B cell (primary cell): ENCODE measurements at regions not wholly inside any gene's neighbourhood (a gene's known extent, or its start where the extent isn't known, plus 50 kb on each side); places are given as distances from the start of the nearest gene placed in this dataset.

Experiments
- ATAC-seq: fragments of 200-7000 bp; cut with Tn5 transposase; one replicate; pipeline ENCODE4 v1.10.0; 2021; ENCODE audit warnings: low read depth, mild to moderate bottlenecking, moderate number of reproducible peaks, moderate library complexity
- CTCF ChIA-PET: fragments of 350-600 bp; sonication (Branson Sonifier 250); formaldehyde crosslinking; loops from one replicate; lab custom pipeline; 2021; ENCODE audit warnings: antibody characterized with exemption, inconsistent platforms; lab: Charles Lee
- POLR2A ChIA-PET: fragments of 350-600 bp; sonication (Branson Sonifier 250); formaldehyde crosslinking; loops from one replicate; lab custom pipeline; 2021; ENCODE audit warnings: antibody characterized with exemption; lab: Charles Lee
- DNase-seq: peaks from one replicate; pipeline ENCODE4 v3.0.0; 2013
- H2AFZ ChIP-seq: 2 replicates; pipeline ENCODE4 v1.6.1; 2012; ENCODE audit warnings: mild to moderate bottlenecking, low read depth, low read length; ENCODE audit not compliant: insufficient read depth, poor library complexity, severe bottlenecking
- H3K27ac ChIP-seq, 2 donors: 1 replicate in 1 of 2; 2 replicates in 1 of 2; pipeline ENCODE4 v1.5.1; 2012 to 2013; ENCODE audit warnings: low read length in 2 of 2, mild to moderate bottlenecking in 2 of 2, moderate library complexity in 1 of 2
- H3K27me3 ChIP-seq, 4 experiments: fragments of 200-600 bp in 1 of 4; sonication (generic) in 1 of 4; replicated peaks in 1 of 4; 1 replicate in 2 of 4; 2 replicates in 2 of 4; pipeline versions ENCODE4 v1.6.1 to v1.7.0; 2013 to 2016; ENCODE audit warnings: low read length in 3 of 4, mild to moderate bottlenecking in 2 of 4, mixed read lengths in 1 of 4, moderate library complexity in 1 of 4; ENCODE audit not compliant: insufficient read depth in 4 of 4, control insufficient read depth in 3 of 4; ENCODE audit errors: control extremely low read depth in 1 of 4
- H3K36me3 ChIP-seq, 2 experiments: replicated peaks in 1 of 2; 1 replicate in 1 of 2; 2 replicates in 1 of 2; pipeline versions ENCODE4 v1.6.1 to v1.7.1; 2013; ENCODE audit warnings: low read length in 1 of 2; ENCODE audit not compliant: insufficient read depth in 2 of 2, control insufficient read depth in 1 of 2; ENCODE audit errors: control extremely low read depth in 1 of 2, extremely low read depth in 1 of 2
- H3K4me1 ChIP-seq, 2 donors: fragments of 200-600 bp in 1 of 2; sonication (generic) in 1 of 2; 1 replicate in 1 of 2; 2 replicates in 1 of 2; pipeline versions ENCODE4 v1.5.1 to v1.6.1; 2013 to 2017; ENCODE audit warnings: low read length in 2 of 2; ENCODE audit not compliant: control insufficient read depth in 2 of 2, insufficient read depth in 2 of 2
- H3K4me2 ChIP-seq: replicated peaks from 2 replicates; pipeline ENCODE3; 2012; ENCODE audit warnings: mild to moderate bottlenecking, low read depth, low read length; ENCODE audit not compliant: poor library complexity, severe bottlenecking
- H3K4me3 ChIP-seq, 5 experiments: fragments of 200-600 bp in 1 of 5; sonication (generic) in 1 of 5; 1 replicate in 3 of 5; 2 replicates in 2 of 5; pipeline versions ENCODE4 v1.5.1 to v1.7.0; 2011 to 2016; ENCODE audit warnings: low read length in 4 of 5, mild to moderate bottlenecking in 4 of 5, low read depth in 2 of 5, control low read depth in 1 of 5, moderate library complexity in 1 of 5; ENCODE audit not compliant: insufficient read depth in 1 of 5; ENCODE audit errors: control extremely low read depth in 1 of 5, extremely low read depth in 1 of 5
- H3K79me2 ChIP-seq: fragments of 200-600 bp; sonication (generic); one replicate; pipeline ENCODE4 v1.6.0; 2016; ENCODE audit warnings: low read length; ENCODE audit not compliant: control insufficient read depth, insufficient read depth
- H3K9ac ChIP-seq: fragments of 200-600 bp; sonication (generic); 2 replicates; pipeline ENCODE4 v1.6.1; 2017; ENCODE audit warnings: mild to moderate bottlenecking, low read length, moderate library complexity
- H3K9me3 ChIP-seq, 3 donors: one replicate each; pipeline versions ENCODE4 v1.6.1 to v1.7.1; 2013; ENCODE audit warnings: low read length in 2 of 3; ENCODE audit not compliant: control insufficient read depth in 2 of 3, insufficient read depth in 1 of 3; ENCODE audit errors: control extremely low read depth in 1 of 3
- H4K20me1 ChIP-seq: 2 replicates; pipeline ENCODE4 v1.6.0; 2012; ENCODE audit warnings: mild to moderate bottlenecking, low read length; ENCODE audit not compliant: insufficient read depth, control insufficient read depth, poor library complexity, severe bottlenecking
- H3K27ac Mint-ChIP-seq: one replicate; pipeline ENCODE4 v1.8.0; 2021; ENCODE audit warnings: mixed read lengths
- H3K27me3 Mint-ChIP-seq: one replicate; pipeline ENCODE4 v1.8.0; 2021; ENCODE audit warnings: mixed read lengths
- H3K4me1 Mint-ChIP-seq: one replicate; pipeline ENCODE4 v1.8.0; 2021; ENCODE audit warnings: mixed read lengths
- H3K4me3 Mint-ChIP-seq: one replicate; pipeline ENCODE4 v1.8.0; 2021; ENCODE audit warnings: mixed read lengths
- H3K9me3 Mint-ChIP-seq: one replicate; pipeline ENCODE4 v1.8.0; 2022; ENCODE audit warnings: mixed read lengths; ENCODE audit not compliant: insufficient read depth
- CTCF ChIP-seq: fragments of 200-600 bp; IDR thresholded peaks from one replicate; pipeline ENCODE4 v1.8.0; 2022; ENCODE audit warnings: antibody characterized with exemption, mild to moderate bottlenecking
- EZH2 ChIP-seq: IDR thresholded peaks from 2 replicates; pipeline ENCODE4 v1.6.1; 2012; ENCODE audit warnings: borderline replicate concordance, low read depth, mild to moderate bottlenecking, moderate library complexity, low read length; ENCODE audit not compliant: insufficient read depth, poor library complexity, severe bottlenecking
- WGBS: methylation state at CpG from one replicate; pipeline ENCODE4 v1.1.5; 2013; ENCODE audit warnings: missing lambda C conversion rate; ENCODE audit not compliant: insufficient coverage; 5-methylcytosine and 5-hydroxymethylcytosine counted together
- intact Hi-C: fragments of 100-400 bp; cut with micrococcal nuclease; formaldehyde crosslinking; loops from one replicate; pipeline ENCODE4 v1.10.0; 2022

- no peak overlapping the region for H3K9ac ChIP-seq
- no peaks in the 10 kb centered on the region for H3K4me1 ChIP-seq
- Mint-ChIP-seq H3K27ac (no peak overlapping the region), H3K4me3 (no peak overlapping the region), H3K27me3 (no peaks in the 10 kb centered on the region), H3K4me1 (no peaks in the 10 kb centered on the region), H3K9me3 (peaks cover 2% of the 10 kb centered on the region)
- no peak for TF ChIP-seq EZH2
- TF ChIP-seq CTCF: no peak
- no peak overlapping the region for H3K4me3 ChIP-seq
- no peaks in the 10 kb centered on the region for H3K9me3 ChIP-seq
- CTCF ChIA-PET: no interaction called here
- POLR2A ChIA-PET: no interaction called here
- H3K36me3 ChIP-seq: no peaks in the 10 kb centered on the region
- H4K20me1 ChIP-seq: no peaks in the 10 kb centered on the region
- H3K4me2 ChIP-seq: no peak overlapping the region
- H3K27ac ChIP-seq: no peak overlapping the region
- DNase-seq: no peak
- ATAC-seq: no peak
- WGBS: no CpG with 5 or more reads among the region's 1 CpG
- intact Hi-C loops: no loop called here
- H2AFZ ChIP-seq: no peak overlapping the region
- no peaks in the 10 kb centered on the region for H3K79me2 ChIP-seq
- H3K27me3 ChIP-seq: no peaks in the 10 kb centered on the region
These were observed 660.6 kb upstream of the SLC10A2 start for GRCh38 chr13:103726808-103727207.

GRCh38 chr13:103716718-103717117, 650.5 kb upstream of the SLC10A2 start:
- ATAC-seq (no peak), DNase-seq (no peak)
- intact Hi-C loops: no loop called here
- H4K20me1 ChIP-seq: no peaks in the 10 kb centered on the region
- ChIA-PET CTCF (no interaction called here), POLR2A (no interaction called here)
- H2AFZ ChIP-seq: no peak overlapping the region
- H3K4me1 Mint-ChIP-seq: no peaks in the 10 kb centered on the region
- H3K4me2 ChIP-seq: no peak overlapping the region
- H3K27ac ChIP-seq: no peak overlapping the region
- no peaks in the 10 kb centered on the region for H3K27me3 ChIP-seq
- 36% methylated on average over 1 of the region's 1 CpG for WGBS
- no peaks in the 10 kb centered on the region for H3K4me1 ChIP-seq
- H3K4me3 Mint-ChIP-seq: no peak overlapping the region
- peaks cover 5% of the 10 kb centered on the region for H3K9me3 Mint-ChIP-seq
- H3K4me3 ChIP-seq: no peak overlapping the region
- no peaks in the 10 kb centered on the region for H3K79me2 ChIP-seq
- no peak overlapping the region for H3K9ac ChIP-seq
- no peaks in the 10 kb centered on the region for H3K9me3 ChIP-seq
- no peak for TF ChIP-seq CTCF
- TF ChIP-seq EZH2: no peak
- H3K36me3 ChIP-seq: no peaks in the 10 kb centered on the region
- no peaks in the 10 kb centered on the region for H3K27me3 Mint-ChIP-seq
- no peak overlapping the region for H3K27ac Mint-ChIP-seq
